HG03378 (cell line): ENCODE measurements at regions not wholly inside any gene's neighbourhood (a gene's known extent, or its start where the extent isn't known, plus 50 kb on each side); places are given as distances from the start of the nearest gene placed in this dataset.
"Not testable (repeated sequence)": the region's sequence is repeated elsewhere in the genome, so short reads cannot be mapped to it uniquely, and the experiment has no call there.

Experiments
- ATAC-seq: cut with Tn5 transposase; IDR thresholded peaks from one replicate; pipeline ENCODE4 v1.9.1; 2021; ENCODE audit warnings: mild to moderate bottlenecking, moderate library complexity; ENCODE audit not compliant: unreplicated experiment

- ATAC-seq: no peak
These were observed 94.1 kb downstream of the SLC25A47 start for GRCh38 chr14:100416921-100417860.

GRCh38 chr14:100419856-100420255 is 96.7 kb downstream of the SLC25A47 start:
- ATAC-seq: no peak

GRCh38 chr14:100421756-100422470 is 98.8 kb downstream of the SLC25A47 start:
- no peak for ATAC-seq

- ATAC-seq: no peak
These were observed 99.6 kb downstream of the SLC25A47 start for GRCh38 chr14:100422556-100423316.

- ATAC-seq: no peak
These were observed 100.3 kb downstream of the SLC25A47 start for GRCh38 chr14:100423317-100424010.

- no peak for ATAC-seq
These were observed 101.6 kb downstream of the SLC25A47 start for GRCh38 chr14:100424504-100425428.

GRCh38 chr14:100425429-100425827 is 102.3 kb downstream of the SLC25A47 start:
- no peak for ATAC-seq

- no peak for ATAC-seq
These were observed 103.2 kb downstream of the SLC25A47 start for GRCh38 chr14:100426314-100426713.

- no peak for ATAC-seq
These were observed 104.0 kb downstream of the SLC25A47 start for GRCh38 chr14:100427166-100427565.

- ATAC-seq: no peak
These were observed 105.6 kb downstream of the SLC25A47 start for GRCh38 chr14:100428727-100429126.

- ATAC-seq: no peak
These were observed 106.4 kb downstream of the SLC25A47 start for GRCh38 chr14:100429537-100429936.

- ATAC-seq: no peak
These were observed 107.4 kb downstream of the SLC25A47 start for GRCh38 chr14:100430571-100430970.

- ATAC-seq: not testable (repeated sequence)
These were observed 108.3 kb downstream of the SLC25A47 start for GRCh38 chr14:100431461-100431860.

- ATAC-seq: no peak
These were observed 109.7 kb downstream of the SLC25A47 start for GRCh38 chr14:100432652-100433427.

- ATAC-seq: no peak
These were observed 110.3 kb downstream of the SLC25A47 start for GRCh38 chr14:100433428-100433814.

- ATAC-seq: no peak
These were observed 111.0 kb downstream of the SLC25A47 start for GRCh38 chr14:100434033-100434601.

GRCh38 chr14:100434911-100435438 is 111.8 kb downstream of the SLC25A47 start:
- no peak for ATAC-seq

- no peak for ATAC-seq
These were observed 112.3 kb downstream of the SLC25A47 start for GRCh38 chr14:100435459-100435858.
